ENCODE measurements at regions not wholly inside any gene's neighbourhood (a gene's known extent, or its start where the extent isn't known, plus 50 kb on each side); places are given as distances from the start of the nearest gene placed in this dataset.

DNA sequence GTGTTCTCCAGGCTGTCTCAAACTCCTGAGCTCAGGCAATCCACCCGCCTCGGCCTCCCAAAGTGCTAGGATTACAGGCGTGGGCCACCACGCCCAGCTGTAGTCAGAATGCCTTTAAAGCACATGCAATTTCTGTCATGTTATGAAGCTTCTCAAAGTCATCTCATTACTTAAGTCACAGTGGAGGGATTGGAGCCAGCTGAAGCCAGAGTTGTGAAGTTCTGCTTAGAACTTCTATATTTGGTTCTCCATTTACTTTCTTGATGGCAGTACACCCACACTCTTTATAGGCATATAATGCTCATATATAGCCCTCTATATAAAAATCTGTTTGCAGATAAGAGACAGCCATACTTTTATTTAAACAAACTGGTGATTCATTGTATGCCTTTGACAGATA, 68.8 kb upstream of the CWC22 start:
- WGBS: 79% methylated on average over 4 of the region's 4 CpGs
- Histone ChIP-seq H3K27me3 (replicated peaks; ENCODE audit: insufficient read depth) (no peaks in the 10 kb centered on the region), H3K4me3 (no peak overlapping the region), H3K27ac (no peak overlapping the region), H3K36me3 (no peaks in the 10 kb centered on the region), H3K4me1 (replicated peaks) (no peaks in the 10 kb centered on the region), H3K9me3 (no peaks in the 10 kb centered on the region)
- intact Hi-C loops (cut with DNase I): no loop called here
- TF ChIP-seq CTCF (IDR thresholded peaks at IDR 0.05) (no peak), POLR2A (IDR thresholded peaks at IDR 0.05) (no peak), POLR2AphosphoS5 (IDR thresholded peaks at IDR 0.05) (no peak)
- no peak for DNase-seq (ENCODE audit: low spot score)

- H3K4me3 ChIP-seq: no peak overlapping the region
- H3K9me3 ChIP-seq: no peaks in the 10 kb centered on the region
- DNase-seq (ENCODE audit: low spot score): no peak
- 62% methylated on average over 3 of the region's 3 CpGs for WGBS
- intact Hi-C loops (cut with DNase I): no loop called here
- no peaks in the 10 kb centered on the region for H3K27me3 ChIP-seq (replicated peaks; ENCODE audit: insufficient read depth)
- no peaks in the 10 kb centered on the region for H3K36me3 ChIP-seq
- no peak for TF ChIP-seq CTCF (IDR thresholded peaks at IDR 0.05)
- TF ChIP-seq POLR2AphosphoS5 (IDR thresholded peaks at IDR 0.05): no peak
- TF ChIP-seq POLR2A (IDR thresholded peaks at IDR 0.05): no peak
- H3K27ac ChIP-seq: no peak overlapping the region
- no peaks in the 10 kb centered on the region for H3K4me1 ChIP-seq (replicated peaks)
Observed at GRCh38 chr2:180071797-180072196, 64.7 kb upstream of the CWC22 start.

DNA sequence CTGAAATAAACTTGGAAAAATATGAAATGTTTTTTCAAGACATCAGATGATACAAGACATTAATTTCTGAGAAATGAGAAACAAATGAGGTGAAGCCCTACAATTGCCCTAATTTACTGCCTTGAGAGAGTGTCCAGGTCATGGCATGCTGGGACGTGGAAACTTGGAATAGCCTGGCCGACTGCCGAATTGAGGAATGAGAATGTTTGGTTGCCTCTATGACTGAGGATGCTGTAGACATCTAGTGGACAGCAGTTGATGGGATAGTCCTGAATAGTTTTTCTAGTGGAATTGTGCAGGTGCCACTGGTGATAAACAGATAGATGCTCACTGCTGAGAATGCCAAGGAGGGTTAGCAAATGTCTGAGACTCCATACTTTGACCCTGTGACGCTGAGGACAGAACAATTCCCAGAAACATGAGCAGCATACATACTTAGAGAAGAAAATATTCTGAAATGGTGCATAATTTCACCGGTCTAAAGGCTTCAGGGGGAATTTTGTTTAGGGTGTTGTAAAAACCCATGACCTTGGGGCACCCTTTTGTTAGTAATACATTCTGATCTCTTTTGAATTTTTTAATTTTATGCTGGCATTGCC, 56.5 kb upstream of the CWC22 start:
- Histone ChIP-seq H3K27me3 (replicated peaks; ENCODE audit: insufficient read depth) (no peaks in the 10 kb centered on the region), H3K9me3 (no peaks in the 10 kb centered on the region), H3K36me3 (no peaks in the 10 kb centered on the region), H3K4me3 (no peak overlapping the region), H3K4me1 (replicated peaks) (no peaks in the 10 kb centered on the region), H3K27ac (no peak overlapping the region)
- DNase-seq (ENCODE audit: low spot score): no peak
- no peak for TF ChIP-seq POLR2AphosphoS5 (IDR thresholded peaks at IDR 0.05)
- no peak for TF ChIP-seq CTCF (IDR thresholded peaks at IDR 0.05)
- TF ChIP-seq POLR2A (IDR thresholded peaks at IDR 0.05): no peak
- intact Hi-C loops (cut with DNase I): no loop called here
- WGBS: 62% methylated on average over 5 of the region's 5 CpGs

DNA sequence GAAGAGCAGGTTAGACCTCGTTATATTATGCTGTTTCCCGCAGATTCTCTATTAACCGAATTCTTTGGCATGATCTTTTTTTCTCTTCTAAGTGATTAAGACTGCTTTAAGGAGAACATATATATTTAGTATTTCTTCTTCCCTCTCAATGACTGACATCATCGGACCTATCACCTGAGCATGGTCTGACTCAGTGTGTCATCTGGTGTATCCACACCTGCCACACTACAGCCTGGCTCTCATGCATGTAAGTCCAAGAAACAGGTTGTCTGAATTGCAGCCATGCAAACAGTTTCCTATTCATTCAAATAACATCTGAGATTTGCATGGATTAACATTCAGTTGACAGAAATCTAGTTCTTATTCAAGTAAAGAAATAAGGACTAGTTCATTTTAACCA, 55.1 kb upstream of the CWC22 start:
- no peaks in the 10 kb centered on the region for H3K9me3 ChIP-seq
- intact Hi-C loops (cut with DNase I): no loop called here
- H3K27me3 ChIP-seq (replicated peaks; ENCODE audit: insufficient read depth): no peaks in the 10 kb centered on the region
- no peak overlapping the region for H3K27ac ChIP-seq
- DNase-seq (ENCODE audit: low spot score): no peak
- H3K4me3 ChIP-seq: no peak overlapping the region
- no peak for TF ChIP-seq POLR2A (IDR thresholded peaks at IDR 0.05)
- no peak for TF ChIP-seq CTCF (IDR thresholded peaks at IDR 0.05)
- TF ChIP-seq POLR2AphosphoS5 (IDR thresholded peaks at IDR 0.05): no peak
- WGBS: 82% methylated on average over 4 of the region's 4 CpGs
- H3K36me3 ChIP-seq: no peaks in the 10 kb centered on the region
- no peaks in the 10 kb centered on the region for H3K4me1 ChIP-seq (replicated peaks)

DNA sequence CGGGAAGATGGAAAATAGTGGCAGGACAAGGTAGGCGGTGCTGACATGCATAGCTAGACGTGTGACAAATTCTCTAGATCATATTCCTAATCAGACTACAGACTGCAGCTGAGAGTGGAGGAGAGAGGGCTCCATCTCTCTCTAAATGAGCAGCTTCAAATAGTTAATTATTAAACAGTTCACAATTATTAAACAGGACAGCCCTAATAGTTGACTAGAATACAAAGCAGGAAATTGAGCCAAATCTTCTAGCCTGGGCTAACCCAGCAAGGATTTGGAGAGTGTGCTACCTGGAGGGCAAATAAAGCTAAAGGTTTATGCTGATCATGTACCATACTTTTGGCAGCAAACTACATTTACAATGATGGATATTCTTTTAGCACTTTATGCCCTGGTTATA, 54.4 kb upstream of the CWC22 start:
- intact Hi-C loops (cut with DNase I): no loop called here
- TF ChIP-seq POLR2AphosphoS5 (IDR thresholded peaks at IDR 0.05) (no peak), POLR2A (IDR thresholded peaks at IDR 0.05) (no peak), CTCF (IDR thresholded peaks at IDR 0.05) (no peak)

More for the DNA sequence above, 54.4 kb upstream of the CWC22 start:
- no peak overlapping the region for H3K27ac ChIP-seq
- no peaks in the 10 kb centered on the region for H3K9me3 ChIP-seq
- 83% methylated on average over 3 of the region's 3 CpGs for WGBS
- H3K4me3 ChIP-seq: no peak overlapping the region
- H3K4me1 ChIP-seq (replicated peaks): no peaks in the 10 kb centered on the region
- H3K36me3 ChIP-seq: no peaks in the 10 kb centered on the region
- DNase-seq (ENCODE audit: low spot score): no peak
- H3K27me3 ChIP-seq (replicated peaks; ENCODE audit: insufficient read depth): no peaks in the 10 kb centered on the region
